HFF-Myc (cell line): ENCODE measurements at regions not wholly inside any gene's neighbourhood (a gene's known extent, or its start where the extent isn't known, plus 50 kb on each side); places are given as distances from the start of the nearest gene placed in this dataset.

ENCODE experiments used
- DNase-seq: peaks from one replicate; pipeline ENCODE4 v3.0.0-alpha.2; 2011; ENCODE audit warnings: low read depth; ENCODE audit errors: extremely low read depth
- H3K4me3 ChIP-seq: replicated peaks from 2 replicates; pipeline ENCODE4 v1.5.1; 2011; ENCODE audit warnings: low read depth, mild to moderate bottlenecking, control low read depth, low read length
- TF ChIP-seq, protein P1 (sequence below): IDR thresholded peaks from 2 replicates; pipeline ENCODE4 v1.5.1; 2012; ENCODE audit warnings: mild to moderate bottlenecking, low read depth, low read length, control low read depth; ENCODE audit errors: missing control alignments

DNA sequence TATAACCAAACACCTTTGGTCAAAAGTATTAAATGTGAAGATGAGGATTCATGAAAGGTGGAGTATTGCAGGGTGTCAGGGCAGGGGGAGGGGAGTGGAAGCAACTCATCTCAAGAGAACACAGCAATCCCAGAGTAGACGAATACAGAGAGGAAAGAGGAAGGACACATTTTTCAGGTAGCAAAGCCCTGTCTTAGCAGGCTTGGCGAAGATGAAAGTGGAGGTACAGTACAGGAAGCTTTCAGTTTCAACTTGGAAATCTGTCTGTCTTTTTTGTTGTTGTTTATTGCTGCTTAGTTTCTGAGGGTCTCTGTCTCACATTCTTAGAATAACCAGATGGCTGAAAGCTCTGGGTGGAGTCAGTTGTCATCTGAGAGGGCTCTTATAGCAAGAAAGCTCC is 80.8 kb upstream of the GPR149 start:
- H3K4me3 ChIP-seq: no peak overlapping the region
- DNase-seq: no peak
- TF ChIP-seq, protein P1, sequence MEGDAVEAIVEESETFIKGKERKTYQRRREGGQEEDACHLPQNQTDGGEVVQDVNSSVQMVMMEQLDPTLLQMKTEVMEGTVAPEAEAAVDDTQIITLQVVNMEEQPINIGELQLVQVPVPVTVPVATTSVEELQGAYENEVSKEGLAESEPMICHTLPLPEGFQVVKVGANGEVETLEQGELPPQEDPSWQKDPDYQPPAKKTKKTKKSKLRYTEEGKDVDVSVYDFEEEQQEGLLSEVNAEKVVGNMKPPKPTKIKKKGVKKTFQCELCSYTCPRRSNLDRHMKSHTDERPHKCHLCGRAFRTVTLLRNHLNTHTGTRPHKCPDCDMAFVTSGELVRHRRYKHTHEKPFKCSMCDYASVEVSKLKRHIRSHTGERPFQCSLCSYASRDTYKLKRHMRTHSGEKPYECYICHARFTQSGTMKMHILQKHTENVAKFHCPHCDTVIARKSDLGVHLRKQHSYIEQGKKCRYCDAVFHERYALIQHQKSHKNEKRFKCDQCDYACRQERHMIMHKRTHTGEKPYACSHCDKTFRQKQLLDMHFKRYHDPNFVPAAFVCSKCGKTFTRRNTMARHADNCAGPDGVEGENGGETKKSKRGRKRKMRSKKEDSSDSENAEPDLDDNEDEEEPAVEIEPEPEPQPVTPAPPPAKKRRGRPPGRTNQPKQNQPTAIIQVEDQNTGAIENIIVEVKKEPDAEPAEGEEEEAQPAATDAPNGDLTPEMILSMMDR: no peak

DNA sequence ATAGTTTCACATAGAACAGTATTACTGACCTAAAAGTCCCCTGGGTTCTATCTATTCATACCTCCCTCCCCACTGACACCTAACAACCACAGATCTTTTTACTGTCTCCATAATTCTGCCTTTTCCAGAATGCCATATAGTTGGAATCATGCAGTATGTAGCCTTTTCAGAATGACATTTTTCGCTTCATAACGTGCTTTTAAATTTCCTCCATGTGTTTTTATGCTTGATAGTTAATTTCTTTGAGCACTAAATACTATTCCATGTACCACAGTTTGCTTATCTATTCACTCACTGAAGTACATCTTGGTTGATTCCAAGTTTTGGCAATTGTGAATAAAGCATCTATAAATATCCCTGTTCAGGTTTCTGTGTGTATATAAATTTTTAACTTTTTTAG is 77.7 kb upstream of the GPR149 start:
- no peak overlapping the region for H3K4me3 ChIP-seq
- TF ChIP-seq, protein P1: no peak
- no peak for DNase-seq

DNA sequence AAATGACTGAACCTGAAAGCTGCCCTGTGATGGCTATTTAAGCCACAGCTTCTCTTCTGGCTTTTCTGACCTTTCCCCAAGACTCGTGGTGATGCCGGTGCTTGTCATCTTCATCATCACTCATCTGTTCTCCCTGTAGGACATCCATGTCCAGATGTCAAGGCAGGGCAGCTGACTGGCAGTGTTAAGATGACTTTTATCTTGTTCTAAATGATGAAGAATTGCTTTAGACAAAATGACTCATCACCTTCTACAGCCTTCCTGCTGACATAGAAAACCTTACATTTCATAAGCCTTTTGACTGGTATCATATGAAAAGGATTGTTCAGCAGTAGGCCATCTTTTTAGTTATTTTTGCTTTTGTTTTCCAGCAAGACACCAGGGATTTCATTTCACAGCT is 67.0 kb upstream of the GPR149 start:
- H3K4me3 ChIP-seq: no peak overlapping the region
- DNase-seq: no peak
- TF ChIP-seq, protein P1: no peak

DNA sequence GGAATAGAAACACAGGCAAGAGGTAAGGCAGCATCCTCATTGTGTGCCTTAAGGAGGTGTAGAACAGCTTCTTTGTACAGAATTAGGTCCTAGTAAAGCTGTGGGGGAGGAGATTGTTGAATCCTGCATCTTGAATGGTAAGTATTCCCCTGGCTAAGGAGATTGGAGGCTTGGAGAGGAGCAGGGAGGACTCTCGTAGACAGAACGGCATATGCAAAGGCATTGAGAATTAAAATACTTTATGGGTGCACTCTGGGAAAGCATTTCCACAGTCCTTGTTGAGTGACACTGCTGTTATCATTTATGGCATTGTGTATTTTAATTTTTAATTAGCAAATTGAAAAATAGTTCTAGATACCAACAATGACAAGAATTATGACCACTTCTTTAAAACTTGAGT is 66.5 kb upstream of the GPR149 start:
- TF ChIP-seq, protein P1: no peak
- no peak for DNase-seq
- H3K4me3 ChIP-seq: no peak overlapping the region

DNA sequence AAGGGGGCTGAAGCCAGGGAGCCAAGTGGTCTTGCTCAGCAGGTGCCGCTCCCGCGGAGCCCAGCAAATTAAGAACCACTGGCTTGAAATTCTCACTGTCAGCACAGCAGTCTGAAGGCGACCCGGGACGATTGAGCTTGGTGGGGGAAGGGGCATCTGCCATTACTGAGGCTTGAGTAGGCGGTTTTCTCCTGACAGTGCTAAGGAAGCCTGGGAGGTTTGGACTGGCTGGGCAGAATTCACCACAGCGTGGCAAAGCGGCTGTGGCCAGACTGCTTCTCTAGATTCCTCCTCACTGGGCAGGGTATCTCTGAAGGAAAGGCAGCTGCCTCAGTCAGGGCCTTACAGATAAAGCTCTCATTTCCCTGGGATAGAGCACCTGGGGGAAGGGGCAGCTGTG is 57.0 kb upstream of the GPR149 start:
- H3K4me3 ChIP-seq: no peak overlapping the region
- no peak for DNase-seq
- TF ChIP-seq, protein P1: no peak

DNA sequence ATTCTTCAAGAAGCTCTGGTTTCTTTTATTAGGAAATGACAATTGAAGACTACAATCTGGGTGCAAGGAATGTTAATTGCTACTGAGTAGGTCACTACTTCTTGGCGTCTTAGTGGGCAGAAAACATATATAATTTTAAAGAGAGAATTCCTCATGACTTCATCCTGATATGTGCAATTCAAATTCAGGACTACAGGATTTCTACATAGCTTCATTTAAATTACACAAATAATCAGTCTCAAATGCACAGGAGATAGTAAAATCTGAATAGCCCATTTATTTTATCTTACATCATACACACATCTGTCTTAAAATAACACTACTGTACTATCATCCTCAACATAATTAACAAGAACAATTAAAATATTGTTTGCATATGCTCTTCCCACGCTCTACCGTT is 52.5 kb upstream of the GPR149 start:
- H3K4me3 ChIP-seq: no peak overlapping the region
- no peak for DNase-seq
- TF ChIP-seq, protein P1: no peak

DNA sequence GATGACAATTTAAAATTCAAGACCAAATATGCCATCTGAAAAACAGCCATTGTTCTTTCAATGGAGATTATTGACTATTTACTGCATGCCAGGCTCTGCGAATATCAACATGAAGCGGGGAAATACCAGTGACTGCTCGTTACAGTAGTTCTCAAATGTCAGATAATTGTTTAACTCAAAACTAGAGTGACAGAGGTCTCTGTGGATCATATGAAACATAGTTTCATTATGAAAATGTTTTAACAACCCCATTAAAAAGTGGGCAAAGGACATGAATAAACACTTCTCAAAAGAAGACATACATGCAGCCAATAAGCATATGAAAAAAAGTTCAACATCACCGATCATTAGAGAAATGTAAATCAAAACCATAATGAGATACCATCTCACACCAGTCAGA is 50.0 kb upstream of the GPR149 start:
- DNase-seq: no peak
- no peak overlapping the region for H3K4me3 ChIP-seq
- TF ChIP-seq, protein P1: no peak
